OCI-LY1 (cell line): ENCODE measurements at regions not wholly inside any gene's neighbourhood (a gene's known extent, or its start where the extent isn't known, plus 50 kb on each side); places are given as distances from the start of the nearest gene placed in this dataset.

ENCODE experiments used
- H2AFZ ChIP-seq: fragments of 200-600 bp; sonication (generic), shearing (Covaris generic); 2 replicates; pipeline ENCODE4 v1.6.0; 2014; ENCODE audit warnings: antibody characterized with exemption, mild to moderate bottlenecking, low read length
- H3F3A ChIP-seq: fragments of 200-600 bp; sonication (generic), shearing (Covaris generic); 2 replicates; pipeline ENCODE4 v1.6.0; 2014; ENCODE audit warnings: mild to moderate bottlenecking, antibody characterized with exemption, low read length, moderate library complexity; ENCODE audit not compliant: insufficient read depth
- H3K27ac ChIP-seq: fragments of 200-600 bp; sonication (generic); 2 replicates; pipeline ENCODE4 v1.5.1; 2014; ENCODE audit warnings: low read length, mixed run types, mild to moderate bottlenecking, low read depth; ENCODE audit not compliant: poor library complexity, severe bottlenecking
- H3K27me3 ChIP-seq: fragments of 200-600 bp; sonication (generic); 2 replicates; pipeline ENCODE4 v1.6.0; 2014; ENCODE audit warnings: antibody characterized with exemption, mild to moderate bottlenecking, low read length, moderate library complexity; ENCODE audit not compliant: insufficient read depth
- H3K36me3 ChIP-seq: fragments of 200-600 bp; sonication (generic); 2 replicates; pipeline ENCODE4 v1.6.1; 2014; ENCODE audit warnings: mild to moderate bottlenecking, antibody characterized with exemption, low read length, moderate library complexity, mixed read lengths; ENCODE audit not compliant: insufficient read depth
- H3K4me1 ChIP-seq: fragments of 200-600 bp; sonication (generic); 2 replicates; pipeline ENCODE4 v1.5.1; 2014; ENCODE audit warnings: mild to moderate bottlenecking, low read length, moderate library complexity; ENCODE audit not compliant: insufficient read depth, severe bottlenecking
- H3K4me2 ChIP-seq: fragments of 200-600 bp; sonication (generic), shearing (Covaris generic); 2 replicates; pipeline ENCODE4 v1.6.1; 2014; ENCODE audit warnings: low read length
- H3K4me3 ChIP-seq: fragments of 200-600 bp; sonication (generic); 2 replicates; pipeline ENCODE4 v1.5.1; 2014; ENCODE audit warnings: low read length, low read depth, mild to moderate bottlenecking, mixed read lengths; ENCODE audit not compliant: poor library complexity, severe bottlenecking
- H3K79me2 ChIP-seq: fragments of 200-600 bp; shearing (Covaris generic); 2 replicates; pipeline ENCODE4 v1.6.1; 2016; ENCODE audit warnings: mixed run types, low read length, mixed read lengths; ENCODE audit not compliant: insufficient read depth
- H3K9ac ChIP-seq: fragments of 200-600 bp; sonication (generic), shearing (Covaris generic); 2 replicates; pipeline ENCODE4 v1.6.1; 2014; ENCODE audit warnings: mild to moderate bottlenecking, low read length, mixed read lengths
- H3K9me2 ChIP-seq: fragments of 200-600 bp; sonication (generic), shearing (Covaris generic); 2 replicates; pipeline ENCODE4 v1.6.1; 2014; ENCODE audit warnings: low read depth, mild to moderate bottlenecking, low read length, mixed read lengths
- H3K9me3 ChIP-seq: fragments of 200-600 bp; shearing (Covaris generic); 2 replicates; pipeline ENCODE4 v1.6.1; 2014; ENCODE audit warnings: low read length, mixed read lengths
- H4K20me1 ChIP-seq: fragments of 200-600 bp; sonication (generic), shearing (Covaris generic); 2 replicates; pipeline ENCODE4 v1.6.0; 2016; ENCODE audit warnings: mild to moderate bottlenecking, low read length; ENCODE audit not compliant: insufficient read depth
- EZH2 ChIP-seq: fragments of 200-600 bp; sonication (generic), shearing (Covaris generic); IDR thresholded peaks from 2 replicates; pipeline ENCODE4 v1.8.0; 2017; ENCODE audit warnings: borderline replicate concordance, mixed run types, mild to moderate bottlenecking, antibody characterized with exemption, low read length, moderate library complexity, mixed read lengths
- TF ChIP-seq, protein P1 (sequence below): fragments of 200-600 bp; sonication (generic), shearing (Covaris generic); IDR thresholded peaks from 2 replicates; pipeline ENCODE4 v1.5.1; 2017; ENCODE audit warnings: mild to moderate bottlenecking, antibody characterized with exemption, low read length, moderate library complexity, mixed read lengths

DNA sequence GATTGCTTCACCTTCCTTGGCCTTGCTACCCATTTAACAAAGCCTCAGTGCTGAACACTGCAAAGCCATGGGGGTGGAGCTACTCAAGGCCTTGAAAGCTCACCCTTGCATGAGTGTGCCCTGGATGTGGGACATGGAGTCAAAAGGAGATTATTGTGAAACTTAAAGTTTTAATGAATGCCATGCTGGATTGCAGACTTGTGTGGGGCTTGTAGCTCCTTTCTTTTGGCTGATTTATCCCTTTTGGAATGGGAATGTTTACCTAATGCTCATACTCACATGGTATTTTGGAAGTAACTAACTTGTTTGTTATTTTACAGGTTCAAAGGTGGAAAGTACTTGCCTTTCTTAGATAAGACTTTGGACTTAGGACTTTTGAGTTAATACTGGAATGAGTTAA, 538.5 kb upstream of the NECTIN3 start:
- Histone ChIP-seq H3K36me3 (no peaks in the 10 kb centered on the region), H3K4me2 (no peak overlapping the region), H3K27ac (no peak overlapping the region), H3K79me2 (no peaks in the 10 kb centered on the region), H3K9me3 (no peaks in the 10 kb centered on the region), H3K27me3 (no peaks in the 10 kb centered on the region), H3K9ac (no peak overlapping the region), H2AFZ (no peak overlapping the region), H3K4me1 (no peaks in the 10 kb centered on the region), H4K20me1 (no peaks in the 10 kb centered on the region), H3K4me3 (no peak overlapping the region), H3K9me2 (no peaks in the 10 kb centered on the region), H3F3A (no peaks in the 10 kb centered on the region)
- TF ChIP-seq EZH2 = no peak
- TF ChIP-seq, protein P1, sequence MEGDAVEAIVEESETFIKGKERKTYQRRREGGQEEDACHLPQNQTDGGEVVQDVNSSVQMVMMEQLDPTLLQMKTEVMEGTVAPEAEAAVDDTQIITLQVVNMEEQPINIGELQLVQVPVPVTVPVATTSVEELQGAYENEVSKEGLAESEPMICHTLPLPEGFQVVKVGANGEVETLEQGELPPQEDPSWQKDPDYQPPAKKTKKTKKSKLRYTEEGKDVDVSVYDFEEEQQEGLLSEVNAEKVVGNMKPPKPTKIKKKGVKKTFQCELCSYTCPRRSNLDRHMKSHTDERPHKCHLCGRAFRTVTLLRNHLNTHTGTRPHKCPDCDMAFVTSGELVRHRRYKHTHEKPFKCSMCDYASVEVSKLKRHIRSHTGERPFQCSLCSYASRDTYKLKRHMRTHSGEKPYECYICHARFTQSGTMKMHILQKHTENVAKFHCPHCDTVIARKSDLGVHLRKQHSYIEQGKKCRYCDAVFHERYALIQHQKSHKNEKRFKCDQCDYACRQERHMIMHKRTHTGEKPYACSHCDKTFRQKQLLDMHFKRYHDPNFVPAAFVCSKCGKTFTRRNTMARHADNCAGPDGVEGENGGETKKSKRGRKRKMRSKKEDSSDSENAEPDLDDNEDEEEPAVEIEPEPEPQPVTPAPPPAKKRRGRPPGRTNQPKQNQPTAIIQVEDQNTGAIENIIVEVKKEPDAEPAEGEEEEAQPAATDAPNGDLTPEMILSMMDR = no peak

DNA sequence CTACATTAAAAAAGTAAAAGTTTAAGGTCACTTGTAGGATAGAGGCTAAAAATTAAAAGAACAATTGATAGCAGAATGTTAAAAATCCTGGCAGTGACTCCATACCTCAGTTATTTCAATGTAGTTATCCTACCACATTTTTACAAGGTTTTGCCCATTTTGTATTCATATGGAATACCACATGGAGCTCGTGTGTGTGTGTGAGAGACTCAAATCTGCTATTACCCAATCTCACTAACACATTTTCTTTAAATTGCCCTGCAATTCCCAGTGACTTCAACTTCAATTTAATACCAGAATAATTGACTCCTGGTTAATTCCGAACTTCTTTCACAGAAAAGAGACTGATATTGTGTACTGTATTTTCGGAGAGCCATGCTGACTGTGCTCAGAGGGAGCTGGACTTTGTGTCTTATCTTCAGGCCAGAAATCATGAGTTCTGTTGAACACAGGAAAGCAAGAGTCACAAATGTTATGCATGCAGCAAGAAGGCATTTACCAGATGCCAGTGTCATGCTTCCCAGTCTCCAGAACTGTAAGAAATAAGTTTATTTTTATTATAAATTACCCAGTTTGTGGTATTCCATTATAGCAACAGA, 529.0 kb upstream of the NECTIN3 start:
- H4K20me1 ChIP-seq = no peaks in the 10 kb centered on the region
- no peaks in the 10 kb centered on the region for H3K79me2 ChIP-seq
- no peaks in the 10 kb centered on the region for H3K27me3 ChIP-seq
- H3F3A ChIP-seq = no peaks in the 10 kb centered on the region
- TF ChIP-seq EZH2 = no peak
- TF ChIP-seq, protein P1 = no peak
- H3K27ac ChIP-seq = no peak overlapping the region
- H3K4me3 ChIP-seq = no peak overlapping the region
- H3K4me1 ChIP-seq = no peaks in the 10 kb centered on the region
- H3K36me3 ChIP-seq = no peaks in the 10 kb centered on the region
- no peaks in the 10 kb centered on the region for H3K9me2 ChIP-seq
- no peak overlapping the region for H3K9ac ChIP-seq
- H3K9me3 ChIP-seq = no peaks in the 10 kb centered on the region
- no peak overlapping the region for H2AFZ ChIP-seq
- H3K4me2 ChIP-seq = no peak overlapping the region

- TF ChIP-seq EZH2 = no peak
- TF ChIP-seq, protein P1 = no peak
- Histone ChIP-seq H3K27ac (no peak overlapping the region), H3K27me3 (no peaks in the 10 kb centered on the region), H3K9me2 (no peaks in the 10 kb centered on the region), H3F3A (no peaks in the 10 kb centered on the region), H3K79me2 (no peaks in the 10 kb centered on the region), H3K36me3 (no peaks in the 10 kb centered on the region), H2AFZ (no peak overlapping the region), H4K20me1 (no peaks in the 10 kb centered on the region), H3K9ac (no peak overlapping the region), H3K9me3 (no peaks in the 10 kb centered on the region), H3K4me3 (no peak overlapping the region), H3K4me1 (no peaks in the 10 kb centered on the region), H3K4me2 (no peak overlapping the region)
These were observed 526.9 kb upstream of the NECTIN3 start for GRCh38 chr3:110544730-110545129.
